ENCODE measurements at regions not wholly inside any gene's neighbourhood (a gene's known extent, or its start where the extent isn't known, plus 50 kb on each side); places are given as distances from the start of the nearest gene placed in this dataset.

GRCh38 chr3:28576614-28577200 is 228.1 kb upstream of the AZI2 start:
- TF ChIP-seq CTCF (conservative IDR thresholded peaks at IDR 0.05 in 1 of 2, IDR thresholded peaks at IDR 0.05 in 1 of 2; ENCODE audit: low read depth in 1 of 2, low read length in 2 of 2) (no peak), EZH2 (IDR thresholded peaks at IDR 0.05; ENCODE audit: low read length, missing control alignments) (peak; percentile 16)

Data from fibroblast of lung (primary cell).